ENCODE measurements at regions not wholly inside any gene's neighbourhood (a gene's known extent, or its start where the extent isn't known, plus 50 kb on each side); places are given as distances from the start of the nearest gene placed in this dataset.

DNA sequence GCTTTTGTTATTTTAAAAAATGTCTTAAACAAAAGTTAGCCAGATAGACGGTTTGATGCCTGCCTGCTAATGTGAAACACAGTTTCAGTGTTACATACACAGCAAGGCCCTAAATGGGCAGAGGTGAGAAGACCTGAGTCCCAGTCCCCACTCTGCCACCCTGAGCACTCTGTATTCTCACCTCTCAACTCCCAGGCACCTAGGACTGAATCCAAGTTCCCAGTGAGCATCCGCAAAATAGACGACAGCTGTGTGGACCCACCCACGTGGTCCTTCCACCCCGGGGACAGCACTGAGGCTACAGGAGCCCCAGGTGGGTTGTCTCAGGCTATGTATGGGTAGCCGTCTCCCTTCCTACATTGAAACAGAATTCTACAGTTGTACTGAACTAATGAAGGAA is 111.5 kb downstream of the RPL27A start:
- no peak for DNase-seq (ENCODE audit: low read depth in 4 of 4, low spot score in 2 of 4)

DNA sequence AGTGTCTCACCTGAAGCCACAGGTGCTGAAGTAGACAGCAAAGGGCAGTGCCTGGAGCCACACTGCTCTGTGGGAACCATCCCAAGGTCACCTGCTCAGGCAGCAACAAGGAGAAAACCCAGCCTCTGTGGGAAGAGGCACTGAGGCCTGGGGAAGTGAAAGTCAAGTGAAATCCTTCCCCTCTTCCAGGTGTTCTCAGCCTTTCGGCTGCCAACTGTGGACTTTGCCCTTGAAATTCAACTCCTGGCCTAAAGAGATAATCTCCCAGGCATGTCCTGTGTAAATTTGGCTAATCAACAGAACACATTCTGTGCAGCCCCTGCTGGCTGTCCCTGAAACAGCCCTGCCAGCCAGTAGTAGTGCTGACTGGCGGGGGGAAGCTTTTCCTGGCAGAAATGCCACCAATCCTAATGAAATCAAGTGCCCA is 112.1 kb downstream of the RPL27A start:
- no peak for DNase-seq (ENCODE audit: low read depth in 4 of 4, low spot score in 2 of 4)

DNA sequence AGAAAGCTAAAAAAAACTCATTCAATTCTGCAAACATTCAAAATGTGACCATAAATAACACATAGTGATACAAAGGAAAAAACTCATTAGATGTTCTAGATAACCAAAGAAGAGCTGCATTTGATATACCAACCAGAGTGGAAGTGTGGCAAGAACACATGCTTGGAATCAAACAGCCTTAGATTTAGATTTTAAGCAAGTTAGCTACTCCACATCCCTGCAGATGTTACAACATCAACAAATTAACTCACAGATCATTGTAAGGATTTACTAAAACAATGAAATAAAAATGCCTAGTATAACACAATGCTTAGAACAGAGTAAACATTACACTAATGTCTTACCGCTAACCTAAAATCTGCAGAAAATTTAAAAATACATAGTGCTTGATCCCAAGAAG is 114.0 kb upstream of the AKIP1 start:
- DNase-seq (ENCODE audit: low read depth in 4 of 4, low spot score in 2 of 4) = no peak

DNA sequence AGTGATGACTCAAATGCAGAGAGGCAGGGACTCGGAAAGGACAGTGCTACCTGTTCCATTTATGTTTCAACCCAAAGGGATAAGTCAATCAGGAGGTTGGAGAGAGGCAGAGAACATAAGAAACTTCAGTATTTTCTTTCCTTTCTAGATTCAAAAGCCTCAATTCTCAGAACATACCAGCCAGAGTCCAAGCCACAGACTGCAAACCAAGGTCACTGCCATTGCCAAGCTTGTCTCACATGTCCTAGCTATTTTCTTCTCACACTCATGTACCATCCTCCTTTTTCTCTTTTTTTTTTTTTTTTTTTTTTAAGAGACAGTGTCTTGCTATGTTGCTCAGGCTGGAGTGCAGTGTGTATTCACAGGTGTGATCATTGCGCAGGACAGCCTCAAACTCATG is 111.7 kb upstream of the AKIP1 start:
- DNase-seq (ENCODE audit: low read depth in 4 of 4, low spot score in 2 of 4) = no peak

DNA sequence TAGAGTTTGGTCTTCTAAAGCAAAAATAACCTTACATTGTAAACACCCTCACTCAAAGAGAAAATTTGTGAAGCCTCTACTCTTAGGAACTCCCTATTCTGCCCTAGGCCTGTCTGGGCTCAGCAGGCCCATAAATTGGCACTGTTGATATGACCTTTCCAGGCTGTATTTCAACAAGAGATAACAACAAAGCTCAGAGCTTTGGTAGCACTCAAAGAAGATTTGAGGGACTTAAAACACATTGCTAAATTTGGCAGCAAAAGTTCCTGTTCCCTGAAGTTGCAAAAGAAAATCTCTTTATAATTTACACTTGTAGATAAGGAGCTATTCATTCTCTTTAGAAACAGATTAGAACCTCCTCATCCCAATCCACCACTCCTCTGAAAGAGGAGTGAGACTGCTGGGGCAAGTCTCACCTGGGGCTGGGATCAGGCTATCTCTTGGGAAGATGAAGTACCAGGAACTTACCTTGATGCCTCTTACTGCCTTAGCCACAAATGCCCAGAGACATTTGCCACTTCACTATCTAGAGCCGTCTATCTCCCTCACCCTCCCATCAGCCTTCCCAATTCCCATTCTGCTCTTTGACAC is 110.4 kb upstream of the AKIP1 start:
- no peak for DNase-seq (ENCODE audit: low read depth in 4 of 4, low spot score in 2 of 4)

DNA sequence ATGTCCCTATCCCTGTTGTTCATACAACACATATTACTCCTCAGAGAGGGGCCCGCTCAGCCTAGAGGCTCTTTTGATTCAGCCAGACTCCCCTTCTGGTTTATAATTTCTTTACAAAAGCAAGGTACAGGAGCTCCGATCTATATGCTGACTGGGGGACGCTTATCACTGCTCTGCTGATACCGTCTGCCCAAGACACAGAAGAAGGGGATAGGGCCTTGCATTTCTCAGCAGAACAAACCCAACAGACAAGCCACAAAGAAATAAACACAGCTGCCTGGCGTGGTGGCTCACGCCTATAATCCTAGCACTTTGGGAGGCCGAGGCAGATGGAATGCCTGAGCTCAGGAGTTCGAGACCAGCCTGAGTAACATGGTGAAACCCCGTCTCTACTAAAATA is 109.9 kb upstream of the AKIP1 start:
- DNase-seq (ENCODE audit: low read depth in 4 of 4, low spot score in 2 of 4) = no peak

DNA sequence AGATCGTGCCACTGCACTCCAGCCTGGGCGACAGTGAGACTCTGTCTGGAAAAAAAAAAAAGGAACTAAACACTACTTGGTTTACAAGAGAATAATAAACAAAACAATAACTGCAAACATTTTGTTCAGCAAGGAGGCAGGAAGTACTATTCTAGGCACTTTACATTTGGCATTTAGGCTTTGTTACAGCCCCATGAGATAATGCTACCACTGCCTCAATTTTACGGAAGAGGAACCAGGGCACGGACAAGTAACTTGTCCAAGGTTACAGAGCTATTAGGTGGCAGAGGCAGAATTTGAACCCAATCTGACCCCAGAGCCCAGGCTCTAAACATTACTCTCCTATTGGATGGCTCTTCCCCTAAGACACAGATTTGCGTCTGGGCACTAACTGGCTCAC is 108.7 kb upstream of the AKIP1 start:
- DNase-seq (ENCODE audit: low read depth in 4 of 4, low spot score in 2 of 4) = no peak

DNA sequence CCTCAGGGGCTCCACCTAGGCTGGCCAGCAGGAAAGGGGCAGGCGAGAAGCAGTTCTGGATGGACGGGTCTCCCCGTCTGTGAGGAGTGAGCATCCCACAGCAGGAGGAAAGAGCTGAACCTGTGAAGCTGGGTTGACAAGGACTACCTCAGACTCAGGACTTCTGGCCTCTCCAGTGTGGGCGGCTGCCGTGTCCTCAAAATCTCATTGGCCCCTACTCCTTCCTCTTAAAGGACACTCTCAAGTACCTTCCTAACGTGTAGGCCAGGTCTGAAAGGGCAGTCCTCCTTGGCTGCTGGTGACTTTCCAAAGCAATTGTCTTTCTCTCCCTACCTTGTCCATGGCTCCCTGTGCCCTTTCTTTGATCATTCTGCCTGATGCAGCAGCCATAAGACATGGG is 107.0 kb upstream of the AKIP1 start:
- no peak for DNase-seq (ENCODE audit: low read depth in 4 of 4, low spot score in 2 of 4)

DNA sequence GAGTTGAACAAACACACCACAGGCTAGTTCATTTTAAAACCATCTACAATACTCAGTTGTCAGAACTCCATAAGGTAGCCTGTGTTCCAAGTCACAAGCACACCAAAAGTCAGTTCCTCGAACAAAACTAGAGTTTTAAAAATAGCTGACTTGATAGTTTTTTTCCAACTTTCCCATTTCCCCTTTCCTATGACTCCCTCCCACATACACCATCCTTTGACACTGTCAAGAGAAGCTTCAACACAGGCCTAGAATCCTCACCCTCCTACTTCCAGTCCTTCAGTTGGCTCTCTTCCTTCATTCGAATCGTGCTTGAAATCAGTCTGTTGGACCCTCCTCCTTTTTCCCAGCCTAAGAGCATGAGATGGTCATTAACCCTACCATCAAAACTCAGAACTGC is 105.7 kb upstream of the AKIP1 start:
- DNase-seq (ENCODE audit: low read depth in 4 of 4, low spot score in 2 of 4) = no peak

DNA sequence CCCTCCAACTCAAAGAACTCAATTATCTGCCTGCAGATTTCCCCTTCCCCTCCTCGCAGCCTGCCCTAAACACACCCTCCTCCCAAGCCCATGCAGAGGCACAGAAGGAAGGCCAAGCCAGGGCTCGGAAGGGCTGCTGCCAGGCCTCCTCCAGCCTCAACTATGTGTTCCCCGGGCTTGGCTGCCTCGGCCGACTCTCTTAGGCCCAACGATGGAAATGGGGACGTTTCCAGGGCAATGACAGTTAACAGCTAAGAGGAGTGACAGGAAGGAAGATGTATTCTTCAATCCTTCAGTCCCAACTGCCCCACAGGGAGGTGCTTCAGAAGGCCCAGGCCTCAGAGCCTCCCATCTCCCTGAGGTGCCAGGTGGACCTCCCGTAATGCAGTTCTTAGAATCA is 104.0 kb upstream of the AKIP1 start:
- DNase-seq (ENCODE audit: low read depth in 4 of 4, low spot score in 2 of 4) = no peak

DNA sequence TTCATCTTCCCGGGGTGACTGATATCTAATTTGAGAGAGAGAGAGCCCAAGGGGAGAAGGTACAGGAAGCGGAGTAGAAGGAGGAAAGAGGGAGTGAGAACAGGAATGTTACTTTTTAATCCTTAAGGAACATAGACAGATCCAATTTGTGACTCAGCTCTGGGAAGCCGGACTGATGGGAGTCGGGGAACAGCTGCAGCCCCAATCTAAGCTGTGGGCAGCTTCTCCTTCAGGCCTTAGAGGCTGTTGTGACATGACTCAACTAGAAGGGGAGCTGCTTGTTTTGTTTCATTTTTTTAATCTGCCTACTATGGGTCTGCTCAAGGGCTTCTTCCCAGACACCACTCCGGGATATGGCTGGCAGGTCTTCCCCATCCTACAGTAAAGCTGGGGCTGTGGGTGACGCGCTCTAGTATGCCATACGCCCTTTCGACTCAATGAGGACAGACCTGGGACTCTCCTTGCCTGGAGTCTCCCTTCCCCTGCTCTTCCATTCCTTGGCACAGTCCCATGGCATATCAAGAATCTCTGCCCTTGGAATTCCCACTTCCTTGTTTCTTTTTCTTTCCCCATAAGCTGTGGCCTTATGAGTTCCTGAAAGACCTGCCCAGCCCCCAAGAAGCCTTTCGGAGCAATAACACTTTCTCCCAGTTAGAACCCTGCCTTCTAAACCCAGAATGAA is 103.3 kb upstream of the AKIP1 start:
- no peak for DNase-seq (ENCODE audit: low read depth in 4 of 4, low spot score in 2 of 4)

DNA sequence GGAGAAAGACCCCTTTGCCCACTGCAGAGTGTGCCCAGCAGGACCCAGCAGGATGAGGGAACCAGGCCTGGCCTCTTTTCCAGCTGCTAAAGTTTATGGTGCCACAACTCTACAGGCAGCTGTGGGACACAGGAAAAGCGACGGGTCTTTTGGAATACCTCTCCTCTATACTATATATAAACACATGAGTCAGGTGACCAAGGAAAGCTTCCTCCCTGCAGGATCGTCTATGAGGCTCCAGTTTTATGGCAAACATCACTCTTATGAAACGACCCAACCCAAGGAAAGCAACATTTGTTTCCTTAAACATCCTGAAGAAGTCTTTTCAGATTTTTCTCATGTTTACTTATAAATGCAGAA is 102.8 kb upstream of the AKIP1 start:
- DNase-seq (ENCODE audit: low read depth in 4 of 4, low spot score in 2 of 4) = no peak

DNA sequence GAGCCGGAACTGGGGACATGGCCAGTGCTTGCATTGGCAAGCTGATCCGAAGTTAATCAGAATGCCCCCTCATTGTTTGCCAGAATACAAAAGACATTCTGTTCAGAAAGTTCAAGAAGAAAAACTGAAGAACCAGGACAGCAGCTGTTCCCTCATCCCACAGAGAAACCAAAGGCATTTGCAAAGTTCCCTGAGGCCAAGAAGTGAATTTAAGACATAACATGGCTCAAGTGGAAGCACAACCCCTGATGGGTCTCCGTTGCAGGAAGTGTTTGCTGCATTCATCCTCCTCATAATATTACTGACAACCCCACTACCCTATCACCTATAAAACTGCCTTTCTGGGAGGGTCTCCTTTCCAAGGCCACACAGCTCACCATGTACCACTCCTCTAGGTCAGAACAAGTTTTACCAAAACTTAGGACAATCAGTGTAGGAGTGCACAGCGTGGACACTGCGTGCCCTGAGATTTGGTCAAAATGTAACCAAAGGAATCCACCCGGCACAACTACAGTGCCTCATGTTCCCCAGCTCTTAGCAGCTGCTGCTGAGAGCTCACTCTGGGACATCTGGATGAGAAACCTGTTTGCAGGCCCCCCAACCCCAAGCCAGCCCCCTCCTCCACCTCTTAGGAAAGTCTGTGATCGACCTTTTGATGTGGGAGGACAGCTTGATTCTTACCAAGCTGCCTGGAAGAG is 101.6 kb upstream of the AKIP1 start:
- DNase-seq (ENCODE audit: low read depth in 4 of 4, low spot score in 2 of 4) = no peak

DNA sequence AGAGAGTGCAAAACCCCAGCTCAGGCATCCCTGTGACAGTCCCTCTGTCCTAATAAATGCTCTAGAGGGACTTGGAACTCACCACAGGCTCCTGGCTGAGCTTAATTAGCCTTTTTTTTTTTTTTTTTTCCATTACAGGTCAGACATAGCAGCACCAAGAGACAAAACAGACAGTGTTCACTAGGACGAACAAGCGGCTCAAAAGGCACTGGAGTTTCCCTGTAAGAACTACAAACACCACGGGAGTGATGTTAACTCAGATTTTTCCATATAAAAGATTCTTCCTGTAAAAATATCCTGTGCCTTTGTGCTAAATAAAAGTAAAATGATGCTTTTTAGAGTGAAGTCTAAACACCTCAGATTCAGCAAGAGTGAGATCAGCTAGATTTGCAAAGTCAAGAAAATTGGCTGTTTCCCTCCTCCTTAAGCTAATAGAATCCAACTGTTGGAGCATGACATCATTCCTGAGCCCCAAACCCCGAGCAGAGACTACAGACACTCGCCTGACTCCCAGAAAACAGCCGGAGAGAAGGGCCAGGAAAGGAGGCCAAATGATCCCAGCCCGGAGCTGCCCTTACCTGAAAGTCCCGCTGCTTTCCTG is 101.0 kb upstream of the AKIP1 start:
- DNase-seq (ENCODE audit: low read depth in 4 of 4, low spot score in 2 of 4) = no peak

DNA sequence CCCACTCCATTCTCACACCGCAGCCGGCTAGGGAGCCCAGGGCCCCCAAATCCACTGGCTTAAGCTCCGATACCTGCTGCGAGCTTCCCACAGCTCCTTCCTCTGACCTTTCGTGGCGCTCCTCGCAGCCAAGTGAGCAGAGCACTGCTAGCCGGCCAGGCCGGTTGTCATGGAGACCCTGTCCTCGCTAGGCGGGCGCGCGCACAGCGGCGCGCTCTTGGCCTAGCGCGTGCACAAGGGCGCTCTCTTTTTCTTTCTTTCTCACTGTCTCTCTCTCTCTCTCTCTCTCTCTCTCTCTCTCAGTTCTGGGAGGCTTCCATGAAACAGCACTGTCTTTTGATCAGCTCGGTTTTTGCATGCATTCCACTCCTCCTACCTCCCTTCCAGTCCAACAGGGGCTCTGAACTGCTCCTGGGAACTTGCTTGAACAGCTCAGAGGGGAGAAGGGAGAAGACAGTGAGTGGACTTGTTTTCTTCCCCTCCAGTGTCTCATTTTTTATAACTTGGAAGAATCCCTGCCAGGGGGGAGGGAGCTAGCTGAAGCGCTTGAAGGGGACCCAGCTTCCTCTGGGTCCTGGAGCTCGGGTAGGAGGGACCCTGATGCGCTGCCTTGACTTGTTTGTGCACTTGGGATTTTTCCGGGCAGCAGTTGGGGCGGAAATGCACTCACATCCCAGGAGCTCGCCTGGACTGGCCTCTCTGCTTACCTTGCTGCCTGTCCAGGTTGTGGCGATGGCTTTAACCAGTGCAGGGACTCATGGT is 100.3 kb upstream of the AKIP1 start:
- DNase-seq (ENCODE audit: low read depth in 4 of 4, low spot score in 2 of 4) = peak; percentile 75 to 89 (median 84)

DNA sequence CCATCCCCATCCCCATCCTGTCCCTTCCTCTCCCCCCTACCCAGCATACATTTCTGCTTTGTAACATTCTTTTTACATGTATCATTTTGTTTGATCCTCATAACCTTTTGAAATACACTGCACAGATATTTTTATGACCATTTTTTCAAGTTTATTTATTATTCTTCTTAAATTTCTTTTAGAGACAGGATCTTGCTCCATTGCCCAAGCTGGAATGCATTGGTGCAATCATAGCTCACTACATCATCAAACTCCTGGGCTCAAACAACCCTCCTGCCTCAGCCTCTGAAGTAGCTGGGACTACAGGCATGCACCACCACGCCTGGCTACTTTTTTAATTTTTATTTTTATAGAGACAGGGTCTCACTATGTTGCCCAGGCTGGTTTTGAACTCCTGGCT is 99.4 kb upstream of the AKIP1 start:
- no peak for DNase-seq (ENCODE audit: low read depth in 4 of 4, low spot score in 2 of 4)

DNA sequence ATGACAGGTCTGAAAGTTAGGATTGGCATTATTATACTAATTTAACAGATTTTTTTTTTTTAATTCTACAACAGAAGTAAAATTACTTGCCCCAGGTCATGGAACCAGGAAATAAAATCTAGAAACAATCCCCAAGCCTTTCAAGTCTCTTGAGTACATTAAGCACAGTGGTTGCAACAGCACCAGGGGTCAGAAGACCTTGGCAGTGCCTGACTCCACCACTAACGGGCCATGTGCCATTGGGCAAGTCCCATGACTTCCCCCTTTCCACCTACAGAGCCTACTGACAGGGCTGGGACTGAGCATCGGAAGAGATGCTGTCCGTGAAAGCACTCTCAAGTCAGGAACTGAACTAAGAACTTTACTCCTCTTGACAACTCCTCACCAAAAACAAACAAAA is 98.6 kb upstream of the AKIP1 start:
- no peak for DNase-seq (ENCODE audit: low read depth in 4 of 4, low spot score in 2 of 4)

DNA sequence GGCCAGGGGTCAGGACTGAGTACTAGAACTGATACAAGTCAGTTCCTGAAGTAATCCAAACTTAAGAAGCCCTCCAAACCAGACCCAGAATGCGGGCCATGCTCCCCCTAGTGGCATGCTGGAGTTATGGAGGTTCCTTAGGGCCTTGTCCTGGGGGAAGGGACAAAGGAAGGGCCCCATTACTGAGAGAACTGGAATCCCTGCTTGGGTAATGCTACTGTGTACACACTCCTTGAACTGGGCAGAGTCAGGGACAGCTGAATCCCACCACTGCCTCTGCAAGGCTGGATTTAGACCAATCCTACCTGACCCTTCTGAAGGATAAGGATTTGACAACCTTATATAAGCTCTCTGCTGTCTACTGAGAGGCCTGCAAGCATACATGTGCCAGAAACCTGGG is 97.3 kb upstream of the AKIP1 start:
- DNase-seq (ENCODE audit: low read depth in 4 of 4, low spot score in 2 of 4) = peak in 2 of 4 donors; percentile 46 to 72

DNA sequence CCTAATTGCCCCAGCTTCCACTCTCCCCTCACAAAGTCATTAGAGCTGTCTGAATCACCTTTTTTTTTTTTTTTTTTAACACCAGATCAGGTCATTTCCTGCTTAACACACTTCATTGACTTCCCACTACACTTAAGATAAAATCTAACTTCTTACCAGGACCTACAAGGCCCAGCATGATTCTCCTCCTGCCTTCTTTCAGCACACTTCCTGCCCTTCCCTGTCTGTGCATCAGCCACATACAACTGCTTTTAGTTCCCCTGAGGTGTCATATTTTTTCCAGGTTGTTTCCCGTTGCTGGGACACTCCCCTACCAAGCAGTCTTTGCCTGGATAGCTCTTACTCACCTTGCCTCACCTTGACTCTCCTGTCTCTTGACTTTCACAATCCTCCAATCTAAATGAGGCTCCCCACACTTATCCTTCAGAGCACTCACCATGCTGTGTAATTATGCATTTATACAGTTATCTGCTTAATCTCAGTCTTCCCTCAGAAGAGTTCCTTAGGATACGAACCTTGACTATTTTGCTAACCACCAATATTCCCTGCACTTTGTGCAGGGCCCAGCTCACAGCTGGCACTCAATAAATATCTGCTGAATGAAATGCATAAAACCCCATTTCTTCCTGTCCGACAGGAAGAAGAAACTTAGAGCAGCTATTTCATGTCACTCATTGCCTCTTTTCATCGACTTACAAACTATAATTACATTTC is 96.6 kb upstream of the AKIP1 start:
- no peak for DNase-seq (ENCODE audit: low read depth in 4 of 4, low spot score in 2 of 4)

DNA sequence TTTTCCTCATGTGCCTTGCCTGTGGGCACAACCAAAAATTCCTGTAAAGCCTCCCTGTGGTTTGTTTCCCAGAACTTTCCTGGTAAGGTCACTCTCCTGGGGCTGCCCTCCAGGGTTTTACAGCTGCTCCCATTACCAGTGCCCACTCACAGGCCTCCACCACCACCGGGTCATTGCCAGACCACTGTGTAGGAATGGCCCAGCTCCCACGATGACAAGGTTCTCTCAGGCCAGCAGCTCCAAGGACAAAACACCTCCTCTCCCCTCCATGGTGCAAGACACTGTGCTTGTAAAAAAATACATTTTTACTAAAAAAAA is 96.1 kb upstream of the AKIP1 start:
- no peak for DNase-seq (ENCODE audit: low read depth in 4 of 4, low spot score in 2 of 4)

DNA sequence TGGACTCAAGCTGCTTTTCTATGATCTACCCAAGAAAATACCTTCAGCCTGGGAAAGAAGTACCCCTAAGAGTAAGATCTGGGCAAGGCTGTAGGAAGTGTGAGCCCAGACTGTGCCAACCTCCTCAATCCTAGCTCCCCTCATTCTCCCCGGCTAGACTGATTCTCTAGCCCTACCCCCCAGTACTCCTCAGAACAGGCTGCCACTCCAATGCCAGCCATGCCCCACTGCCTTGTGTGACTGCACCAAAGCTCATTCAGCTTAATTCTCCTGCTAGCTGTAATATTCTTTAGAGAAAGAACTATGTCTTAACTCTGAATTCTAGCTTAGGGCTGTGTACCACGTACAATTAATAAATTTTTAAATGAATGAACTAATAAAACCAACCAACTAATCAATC is 92.6 kb upstream of the AKIP1 start:
- DNase-seq (ENCODE audit: low read depth in 4 of 4, low spot score in 2 of 4) = no peak
